HUDEP-2 (cell line): ENCODE measurements at regions not wholly inside any gene's neighbourhood (a gene's known extent, or its start where the extent isn't known, plus 50 kb on each side); places are given as distances from the start of the nearest gene placed in this dataset.

Experiments used
- DNase-seq, 76 experiments: peaks; one replicate each; lab custom pipeline; 2025; ENCODE audit not compliant: unreplicated experiment in 76 of 76; lab: John Stamatoyannopoulos, UW

- DNase-seq = no peak
These were observed 820.2 kb upstream of the CELF2 start for GRCh38 chr10:10197423-10197822.

DNA sequence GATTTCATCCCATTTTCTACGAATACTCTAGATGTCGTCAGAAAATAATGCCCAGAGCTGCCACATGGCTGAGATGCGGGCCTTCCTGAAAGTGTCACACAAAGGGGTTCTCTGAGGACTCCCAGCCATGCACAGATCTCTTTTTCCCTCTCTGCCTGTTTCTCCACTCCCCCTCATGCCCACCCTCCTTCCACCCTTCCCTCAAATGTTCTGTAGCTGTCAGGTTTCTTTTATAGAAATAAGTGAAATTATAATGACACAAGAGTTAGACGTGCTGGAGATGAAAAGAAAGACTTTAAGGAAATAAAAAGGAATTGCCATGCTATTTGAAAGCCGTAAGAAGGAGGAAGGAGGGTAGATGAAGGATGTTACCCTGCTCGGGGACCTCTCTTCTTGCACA is 819.3 kb upstream of the CELF2 start:
- no peak for DNase-seq

- DNase-seq = no peak
These were observed 813.3 kb upstream of the CELF2 start for GRCh38 chr10:10204415-10204814.

DNA sequence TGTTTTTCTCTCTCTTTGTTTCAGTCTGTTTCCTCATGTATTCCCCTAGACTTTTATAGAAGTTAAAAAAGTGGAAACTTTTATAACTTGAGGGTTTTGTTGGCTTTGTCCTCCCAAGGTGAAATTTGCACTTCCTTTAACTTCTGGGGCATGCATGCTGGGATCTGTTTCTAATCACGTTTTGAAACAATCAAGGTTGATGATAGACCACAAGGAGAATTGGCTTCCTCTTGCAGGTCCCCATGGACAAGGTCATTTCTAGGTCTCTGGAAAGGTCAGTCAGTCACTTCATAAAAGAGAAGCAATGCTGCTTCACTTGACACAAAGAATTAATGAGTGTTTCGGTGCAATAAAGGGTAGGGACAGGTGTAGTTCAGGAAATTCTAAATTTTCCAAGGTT is 811.8 kb upstream of the CELF2 start:
- DNase-seq = no peak

GRCh38 chr10:10207538-10207937 is 810.1 kb upstream of the CELF2 start:
- no peak for DNase-seq

DNA sequence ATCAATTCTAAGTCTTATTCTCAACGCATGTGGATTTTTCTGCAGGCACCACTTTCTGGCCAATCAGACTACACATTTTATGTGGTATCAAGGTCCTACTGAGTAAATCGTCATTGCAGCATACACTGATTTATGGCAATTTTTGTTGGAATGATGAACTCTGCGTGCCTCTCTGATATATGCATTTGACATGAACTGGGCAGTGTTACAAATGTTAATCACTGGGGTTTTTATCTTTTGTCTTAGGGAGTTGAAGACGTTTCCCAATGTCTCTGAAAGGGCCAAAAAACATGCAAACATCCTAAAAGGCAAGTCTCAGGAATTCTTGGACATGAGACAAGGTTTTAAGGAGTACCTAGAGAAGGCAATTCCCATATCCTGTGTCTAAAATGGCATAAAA is 809.5 kb upstream of the CELF2 start:
- DNase-seq = no peak

GRCh38 chr10:10209167-10209566 is 808.5 kb upstream of the CELF2 start:
- DNase-seq = no peak

GRCh38 chr10:10211409-10211808 is 806.3 kb upstream of the CELF2 start:
- no peak for DNase-seq

DNA sequence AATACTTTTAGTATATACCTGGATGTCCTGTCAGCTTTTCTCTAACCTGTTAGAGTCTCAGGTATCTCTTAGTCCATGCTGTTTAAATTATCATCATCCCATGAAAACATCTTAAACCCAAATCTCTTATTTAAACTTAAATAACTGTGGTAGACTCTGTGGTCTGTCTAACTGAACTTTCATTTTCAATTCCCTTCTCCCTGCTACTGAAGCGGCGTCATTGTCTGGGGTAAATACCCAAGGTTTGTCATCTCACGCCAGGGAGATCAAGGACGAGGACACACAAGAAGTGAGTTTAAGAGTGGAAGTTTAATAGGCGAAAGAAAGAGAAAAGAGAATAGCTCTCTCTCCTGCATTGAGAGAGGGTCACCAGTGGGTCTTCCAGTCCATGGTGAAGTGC is 804.4 kb upstream of the CELF2 start:
- DNase-seq = no peak

- no peak for DNase-seq
These were observed 795.3 kb upstream of the CELF2 start for GRCh38 chr10:10222304-10222841.

DNA sequence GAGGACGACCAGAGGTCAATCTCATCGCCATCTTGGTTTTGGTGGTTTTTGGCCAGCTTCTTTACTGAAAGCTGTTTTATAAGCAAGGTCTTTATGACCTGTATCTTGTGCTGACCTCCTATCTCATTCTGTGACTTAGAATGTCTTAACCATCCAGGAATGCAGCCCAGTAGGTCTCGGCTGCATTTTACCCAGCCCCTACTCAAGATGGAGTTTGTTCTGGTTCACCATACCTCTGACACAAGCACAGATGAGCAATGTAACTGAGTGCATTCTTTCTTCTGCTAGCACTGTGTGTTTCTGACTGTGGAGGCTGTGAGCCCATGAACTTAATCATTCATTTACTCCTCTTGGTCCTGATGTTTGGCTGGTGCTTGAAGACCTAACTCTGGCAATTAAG is 794.5 kb upstream of the CELF2 start:
- no peak for DNase-seq

- DNase-seq = no peak
These were observed 792.5 kb upstream of the CELF2 start for GRCh38 chr10:10225136-10225676.

GRCh38 chr10:10233229-10233628 is 784.4 kb upstream of the CELF2 start:
- DNase-seq = no peak

GRCh38 chr10:10235003-10235402 is 782.7 kb upstream of the CELF2 start:
- no peak for DNase-seq

DNA sequence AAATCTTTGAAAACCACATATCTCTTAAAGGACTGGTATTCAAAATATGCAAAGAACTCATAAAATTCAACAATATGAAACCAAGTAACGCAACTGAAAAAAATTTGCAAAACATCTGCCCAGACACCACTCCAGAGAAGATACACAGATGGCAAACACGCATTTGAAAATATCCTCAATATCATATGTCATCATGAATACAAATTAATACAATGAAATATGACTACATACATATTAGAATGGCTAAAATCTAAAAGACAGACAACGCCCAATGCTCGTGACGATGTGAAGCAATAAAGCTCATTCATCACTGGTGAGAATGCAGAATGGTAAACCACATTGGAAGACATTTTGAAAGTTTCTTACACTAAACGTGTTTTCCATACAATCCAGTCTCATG is 770.1 kb upstream of the CELF2 start:
- DNase-seq = no peak

DNA sequence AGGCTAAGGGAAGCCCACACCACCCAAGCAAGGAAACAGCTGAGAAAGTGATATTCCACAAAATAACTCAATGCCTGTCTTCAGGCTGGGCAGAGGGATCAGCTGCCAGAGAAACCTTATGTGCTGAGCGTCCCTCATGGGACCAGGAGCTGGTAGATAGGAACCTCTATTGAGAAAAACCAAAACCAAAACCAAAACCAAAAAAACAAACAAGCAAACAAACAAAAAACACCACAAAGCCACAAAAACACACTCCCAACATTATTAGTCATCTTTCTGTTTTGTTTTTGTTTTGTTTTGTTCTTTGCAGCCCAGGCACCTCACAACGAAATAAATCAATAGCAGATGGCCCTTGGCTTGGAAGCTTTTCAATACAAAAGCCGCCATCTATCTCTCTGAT is 760.8 kb upstream of the CELF2 start:
- no peak for DNase-seq

DNA sequence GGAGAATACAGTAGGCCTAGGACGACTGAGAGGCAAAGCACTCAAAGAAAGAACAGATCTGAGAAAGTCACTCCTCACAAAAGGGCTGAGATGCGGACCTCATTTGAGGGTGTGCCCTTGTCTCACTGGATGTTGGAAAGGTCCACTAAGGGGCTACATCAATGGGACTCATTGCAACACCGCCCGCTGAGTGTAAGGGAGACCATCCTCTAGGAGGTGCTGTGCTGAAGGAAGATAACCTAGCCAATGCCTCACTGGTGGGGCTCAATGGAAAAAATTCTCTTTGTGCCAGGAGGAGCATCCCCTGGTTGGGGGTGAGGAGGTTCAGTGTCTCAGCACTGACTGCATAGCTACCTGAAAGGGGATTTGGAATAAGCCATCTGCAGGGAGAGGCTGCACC is 758.7 kb upstream of the CELF2 start:
- no peak for DNase-seq

- no peak for DNase-seq
These were observed 747.3 kb upstream of the CELF2 start for GRCh38 chr10:10270126-10271050.

- DNase-seq = no peak
These were observed 746.0 kb upstream of the CELF2 start for GRCh38 chr10:10271639-10272192.

DNA sequence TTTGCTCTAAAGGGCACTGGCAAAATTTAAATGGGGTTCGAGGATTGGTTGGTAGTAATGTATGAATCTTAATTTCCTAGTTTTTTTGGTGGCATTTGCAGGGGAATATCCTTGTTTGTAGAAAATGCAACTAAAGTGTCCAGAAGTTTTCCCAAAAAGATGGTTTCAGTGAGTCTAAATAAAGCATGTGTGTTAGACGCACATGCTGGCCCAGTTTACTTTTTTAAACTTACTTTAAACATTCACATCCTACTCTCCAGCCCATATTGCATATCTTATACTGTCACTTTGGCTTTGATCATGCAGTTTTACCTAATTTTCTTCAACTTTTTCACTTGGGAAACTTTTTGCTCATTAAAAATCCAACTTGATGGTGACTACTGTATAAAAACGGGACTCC is 744.0 kb upstream of the CELF2 start:
- no peak for DNase-seq

DNA sequence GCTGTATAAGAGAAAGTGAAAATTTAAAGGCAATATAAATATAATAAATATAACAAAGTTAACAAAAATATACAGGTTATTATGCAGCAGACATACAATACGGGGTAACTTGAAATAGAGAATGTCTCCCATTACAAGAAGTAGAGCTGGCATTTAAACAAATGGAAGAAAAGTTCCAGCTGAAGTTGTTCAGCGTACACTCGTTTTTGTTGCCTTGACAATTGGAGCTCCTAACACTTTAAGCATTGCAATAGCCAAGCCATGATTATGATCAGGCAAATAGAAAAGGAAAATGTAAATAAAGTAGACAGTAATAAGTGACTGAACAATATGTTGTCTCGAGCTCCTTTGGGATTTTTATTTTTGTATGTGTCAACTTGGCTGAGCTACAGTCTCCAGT is 737.8 kb upstream of the CELF2 start:
- DNase-seq = no peak

DNA sequence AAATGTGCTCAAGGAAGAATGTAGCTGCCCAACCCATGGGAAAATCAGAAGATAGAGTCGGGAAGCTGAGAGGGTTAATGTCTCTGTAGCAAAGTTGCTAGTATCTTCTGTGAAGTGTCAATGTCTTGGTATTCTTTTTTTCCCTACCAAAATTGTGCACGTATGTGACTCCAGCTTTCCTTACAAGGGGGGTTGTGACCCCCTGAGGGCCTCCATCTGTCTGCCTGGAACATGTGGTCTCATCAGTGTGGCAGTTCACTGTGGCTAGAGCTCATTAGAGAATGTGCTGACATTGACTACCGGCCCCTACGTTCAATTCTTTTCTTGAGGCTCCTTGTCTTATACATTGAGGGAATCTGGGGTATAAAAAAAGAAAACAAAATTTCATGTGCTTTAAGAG is 725.2 kb upstream of the CELF2 start:
- DNase-seq = no peak
